T-helper 1 cell treated with Interleukin-12 subunit alpha and Interleukin-12 subunit beta and Interleukin-4 antibody, amounts not matched to agents 30 ng/mL and 1 ng/mL, for 36 hours (primary cell): ENCODE measurements at regions not wholly inside any gene's neighbourhood (a gene's known extent, or its start where the extent isn't known, plus 50 kb on each side); places are given as distances from the start of the nearest gene placed in this dataset.

Experiments
- intact Hi-C: fragments of 100-400 bp; cut with micrococcal nuclease; formaldehyde crosslinking; loops from one replicate; pipeline ENCODE4 v1.15.1; 2024

- intact Hi-C loops, result no loop called here
Measured at GRCh38 chr22:49155039-49155769, 672.5 kb downstream of the BRD1 start.

- intact Hi-C loops, result no loop called here
Measured at GRCh38 chr22:49154433-49154832, 673.2 kb downstream of the BRD1 start.

GRCh38 chr22:49153921-49154320 lies 673.8 kb downstream of the BRD1 start:
- intact Hi-C loops, result no loop called here

- intact Hi-C loops, result no loop called here
Measured at GRCh38 chr22:49152939-49153770, 674.5 kb downstream of the BRD1 start.

- intact Hi-C loops, result no loop called here
Measured at GRCh38 chr22:49152127-49152938, 675.3 kb downstream of the BRD1 start.

GRCh38 chr22:49151256-49152126 lies 676.2 kb downstream of the BRD1 start:
- intact Hi-C loops, result no loop called here

GRCh38 chr22:49150801-49151221 lies 676.9 kb downstream of the BRD1 start:
- intact Hi-C loops, result no loop called here

- intact Hi-C loops, result no loop called here
Measured at GRCh38 chr22:49149721-49150608, 677.7 kb downstream of the BRD1 start.

GRCh38 chr22:49148895-49149418 lies 678.7 kb downstream of the BRD1 start:
- intact Hi-C loops, result no loop called here

GRCh38 chr22:49147617-49148175 lies 680.0 kb downstream of the BRD1 start:
- intact Hi-C loops, result no loop called here

GRCh38 chr22:49147171-49147570 lies 680.5 kb downstream of the BRD1 start:
- intact Hi-C loops, result no loop called here

GRCh38 chr22:49146511-49146910 lies 681.2 kb downstream of the BRD1 start:
- intact Hi-C loops, result no loop called here

GRCh38 chr22:49143812-49144211 lies 683.9 kb downstream of the BRD1 start:
- intact Hi-C loops, result no loop called here

- intact Hi-C loops, result no loop called here
Measured at GRCh38 chr22:49142891-49143290, 684.8 kb downstream of the BRD1 start.

GRCh38 chr22:49142296-49142695 lies 685.4 kb downstream of the BRD1 start:
- intact Hi-C loops, result no loop called here

- intact Hi-C loops, result no loop called here
Measured at GRCh38 chr22:49141761-49142160, 685.9 kb downstream of the BRD1 start.

GRCh38 chr22:49140911-49141665 lies 686.6 kb downstream of the BRD1 start:
- intact Hi-C loops, result no loop called here

- intact Hi-C loops, result no loop called here
Measured at GRCh38 chr22:49139492-49140151, 688.1 kb downstream of the BRD1 start.
